NB4 (cell line): ENCODE measurements at regions not wholly inside any gene's neighbourhood (a gene's known extent, or its start where the extent isn't known, plus 50 kb on each side); places are given as distances from the start of the nearest gene placed in this dataset.

Source experiments
- DNase-seq: peaks from one replicate; pipeline ENCODE4 v3.0.0; 2010; ENCODE audit warnings: low read depth
- H3K4me3 ChIP-seq: one replicate; pipeline ENCODE4 v1.5.1; 2011; ENCODE audit warnings: mild to moderate bottlenecking, low read depth, low read length, moderate library complexity
- MYC ChIP-seq: IDR thresholded peaks from 2 replicates; pipeline ENCODE4 v1.6.1; 2011; ENCODE audit warnings: low read depth, low read length
- POLR2A ChIP-seq: IDR thresholded peaks from 2 replicates; pipeline ENCODE4 v1.6.1; 2011; ENCODE audit warnings: mild to moderate bottlenecking; ENCODE audit not compliant: insufficient read length; ENCODE audit errors: extremely low read depth
- TF ChIP-seq, protein P1 (sequence below): IDR thresholded peaks from one replicate; pipeline ENCODE4 v1.5.1; 2012; ENCODE audit warnings: low read depth, low read length
- TF ChIP-seq, protein P2 (sequence below): IDR thresholded peaks from 2 replicates; pipeline ENCODE4 v1.6.1; 2011; ENCODE audit warnings: low read depth, low read length

DNA sequence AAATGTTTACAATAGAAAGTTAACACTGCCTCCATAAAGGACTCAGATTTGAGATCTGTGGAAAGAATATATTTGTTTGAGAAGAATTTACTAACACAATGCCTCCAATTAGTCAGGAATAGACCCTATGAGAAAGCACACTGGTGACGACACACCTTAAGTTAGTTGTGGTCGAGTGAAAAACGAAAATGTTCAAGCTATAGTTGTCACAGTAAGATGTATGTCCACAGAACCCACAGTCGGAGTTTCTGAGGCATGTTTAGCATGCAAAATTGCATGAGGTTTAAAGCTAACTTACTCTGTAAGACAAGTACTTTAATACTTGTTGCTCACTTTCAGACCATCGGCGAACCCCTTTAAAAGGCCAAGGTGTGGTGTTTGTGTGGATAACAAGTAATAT, 69.9 kb upstream of the SIPA1L2 start:
- H3K4me3 ChIP-seq: no peak overlapping the region
- no peak for DNase-seq
- no peak for TF ChIP-seq POLR2A
- TF ChIP-seq MYC: no peak
- TF ChIP-seq, protein P1, sequence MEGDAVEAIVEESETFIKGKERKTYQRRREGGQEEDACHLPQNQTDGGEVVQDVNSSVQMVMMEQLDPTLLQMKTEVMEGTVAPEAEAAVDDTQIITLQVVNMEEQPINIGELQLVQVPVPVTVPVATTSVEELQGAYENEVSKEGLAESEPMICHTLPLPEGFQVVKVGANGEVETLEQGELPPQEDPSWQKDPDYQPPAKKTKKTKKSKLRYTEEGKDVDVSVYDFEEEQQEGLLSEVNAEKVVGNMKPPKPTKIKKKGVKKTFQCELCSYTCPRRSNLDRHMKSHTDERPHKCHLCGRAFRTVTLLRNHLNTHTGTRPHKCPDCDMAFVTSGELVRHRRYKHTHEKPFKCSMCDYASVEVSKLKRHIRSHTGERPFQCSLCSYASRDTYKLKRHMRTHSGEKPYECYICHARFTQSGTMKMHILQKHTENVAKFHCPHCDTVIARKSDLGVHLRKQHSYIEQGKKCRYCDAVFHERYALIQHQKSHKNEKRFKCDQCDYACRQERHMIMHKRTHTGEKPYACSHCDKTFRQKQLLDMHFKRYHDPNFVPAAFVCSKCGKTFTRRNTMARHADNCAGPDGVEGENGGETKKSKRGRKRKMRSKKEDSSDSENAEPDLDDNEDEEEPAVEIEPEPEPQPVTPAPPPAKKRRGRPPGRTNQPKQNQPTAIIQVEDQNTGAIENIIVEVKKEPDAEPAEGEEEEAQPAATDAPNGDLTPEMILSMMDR: no peak

DNA sequence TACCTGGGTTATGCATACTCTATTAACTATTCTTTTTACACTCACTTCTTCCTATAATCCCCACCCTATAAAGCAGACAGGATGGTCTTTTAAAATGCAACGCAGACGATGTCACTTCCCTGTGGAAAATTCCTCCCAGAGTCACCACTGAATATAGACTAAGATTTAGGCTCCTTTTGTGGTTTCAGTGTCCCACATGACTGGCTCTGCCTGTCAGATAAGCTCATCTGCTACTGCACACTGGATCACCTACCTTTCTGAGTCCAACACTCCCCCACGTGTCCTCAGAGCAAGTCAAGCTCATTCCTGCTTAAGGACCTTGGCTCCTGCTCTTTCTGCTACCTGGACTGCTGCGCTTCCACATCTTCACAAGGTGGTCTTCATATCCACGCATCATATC, 73.0 kb upstream of the SIPA1L2 start:
- no peak for TF ChIP-seq POLR2A
- TF ChIP-seq, protein P1: no peak
- TF ChIP-seq, protein P2, sequence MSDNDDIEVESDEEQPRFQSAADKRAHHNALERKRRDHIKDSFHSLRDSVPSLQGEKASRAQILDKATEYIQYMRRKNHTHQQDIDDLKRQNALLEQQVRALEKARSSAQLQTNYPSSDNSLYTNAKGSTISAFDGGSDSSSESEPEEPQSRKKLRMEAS: no peak
- no peak for TF ChIP-seq MYC
- DNase-seq: peak; percentile 10
- H3K4me3 ChIP-seq: no peak overlapping the region

DNA sequence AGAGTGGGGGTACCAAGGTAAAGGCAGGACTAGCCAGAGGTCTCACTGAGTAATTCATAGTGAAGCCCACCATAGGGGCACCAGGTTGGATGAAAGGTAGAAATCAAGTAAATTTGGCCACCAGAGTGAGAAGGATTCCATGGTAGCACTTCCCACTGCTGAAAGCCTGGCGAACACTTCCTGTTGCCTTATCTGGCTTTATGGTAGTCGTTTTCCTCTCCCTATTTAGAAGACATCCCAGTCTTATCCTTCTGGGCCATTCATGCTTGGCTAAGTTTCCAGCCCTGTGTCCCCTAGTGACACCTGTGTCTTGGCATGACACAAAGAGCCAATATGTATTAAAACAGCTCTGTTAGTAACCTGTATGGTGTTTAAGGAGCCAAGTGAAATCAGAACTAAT, 74.3 kb upstream of the SIPA1L2 start:
- no peak overlapping the region for H3K4me3 ChIP-seq
- peak; percentile 33 for DNase-seq
- TF ChIP-seq, protein P1: no peak
- TF ChIP-seq, protein P2: no peak
- no peak for TF ChIP-seq POLR2A
- no peak for TF ChIP-seq MYC

DNA sequence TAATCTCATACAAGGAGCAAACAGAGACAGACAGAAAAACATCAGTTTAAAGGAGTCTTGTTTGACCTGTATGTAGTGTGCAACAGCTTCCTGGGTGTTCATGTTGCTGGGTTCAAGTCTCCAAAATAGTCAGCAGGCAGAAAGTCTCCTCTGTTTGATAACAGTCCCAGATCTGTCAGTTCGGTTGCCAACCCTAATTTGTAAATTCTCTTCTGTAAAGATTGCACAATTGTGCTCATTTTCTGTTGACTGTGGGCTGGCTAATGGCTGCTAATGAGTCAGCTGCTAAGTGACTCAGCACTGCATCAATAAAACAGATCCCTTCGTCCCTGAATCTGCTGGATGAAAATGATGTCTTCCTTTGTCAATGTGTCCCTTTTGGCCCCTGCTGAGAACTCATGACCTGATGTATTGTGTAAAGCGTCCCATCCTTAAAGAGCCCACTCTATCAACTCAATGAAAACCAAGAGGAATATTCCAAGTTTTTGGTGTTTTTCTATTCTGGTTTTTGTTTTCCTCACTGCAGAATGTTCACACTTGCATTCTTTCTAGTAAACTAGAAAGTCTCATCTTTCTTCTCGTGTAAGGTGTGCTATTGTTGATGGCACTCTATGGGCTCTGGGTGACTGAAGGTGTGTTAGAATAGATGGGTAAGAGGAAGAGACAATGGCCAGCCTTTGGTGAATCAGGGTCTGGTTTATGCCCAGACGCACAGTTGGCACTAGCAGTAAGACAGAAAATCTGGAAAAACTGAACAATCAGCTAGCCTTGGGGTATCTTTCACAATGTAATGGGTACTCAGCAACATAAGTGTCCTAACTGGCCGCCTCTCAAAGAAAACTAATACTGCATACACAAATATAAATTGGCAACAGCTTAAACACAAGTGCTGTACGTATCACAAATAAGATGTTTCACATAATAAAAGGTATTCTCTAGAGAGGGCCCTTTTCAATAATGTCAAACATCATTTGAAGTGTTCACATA, 75.1 kb upstream of the SIPA1L2 start:
- TF ChIP-seq MYC: no peak
- TF ChIP-seq, protein P1: no peak
- no peak for TF ChIP-seq POLR2A
- TF ChIP-seq, protein P2: no peak
- no peak overlapping the region for H3K4me3 ChIP-seq
- peak; percentile 89 for DNase-seq

DNA sequence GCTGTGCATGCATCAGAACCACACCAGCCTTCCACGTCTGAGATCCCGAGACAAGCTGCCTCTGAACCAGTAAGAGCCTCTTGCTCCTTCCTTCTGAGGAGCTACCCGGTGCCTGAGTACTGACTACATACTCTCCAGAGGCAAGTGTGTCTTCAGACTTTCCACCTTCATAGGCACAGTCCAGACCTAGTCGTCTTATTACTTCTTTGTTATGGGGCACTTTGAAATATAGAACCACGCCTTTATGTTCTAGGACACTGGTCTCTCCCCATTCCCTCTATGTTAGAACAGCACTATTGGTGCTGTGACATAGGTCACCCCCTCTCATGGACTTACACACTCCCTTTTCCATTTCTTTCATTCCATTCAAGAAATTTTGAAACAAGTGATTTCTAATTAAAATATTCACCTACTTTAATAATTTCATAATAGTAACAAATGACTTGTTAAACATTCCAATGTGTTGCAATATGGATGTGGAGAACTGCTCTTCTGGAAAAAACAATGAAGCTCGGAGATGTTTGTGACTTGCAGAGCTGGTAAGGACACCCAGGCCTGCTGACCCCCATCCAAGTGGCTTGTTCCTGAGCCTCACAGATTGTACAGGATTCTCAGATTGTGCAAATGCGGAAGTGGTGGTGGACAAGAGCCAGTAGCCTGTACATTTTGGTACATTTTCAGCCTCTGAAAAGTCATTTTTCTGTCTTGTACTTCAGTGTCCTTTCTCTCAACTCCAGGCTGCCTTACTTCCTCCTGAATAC, 76.1 kb upstream of the SIPA1L2 start:
- peak; percentile 6 for DNase-seq
- no peak for TF ChIP-seq MYC
- no peak for TF ChIP-seq POLR2A
- TF ChIP-seq, protein P1: no peak
- TF ChIP-seq, protein P2: no peak
- H3K4me3 ChIP-seq: no peak overlapping the region
